Mucosa of descending colon (tissue), 3 donors: ENCODE measurements at regions not wholly inside any gene's neighbourhood (a gene's known extent, or its start where the extent isn't known, plus 50 kb on each side); places are given as distances from the start of the nearest gene placed in this dataset.

ENCODE experiments used
- ATAC-seq: fragments of 200-7000 bp; cut with Tn5 transposase; one replicate; pipeline ENCODE4 v1.9.1; 2020; ENCODE audit warnings: mild to moderate bottlenecking, moderate library complexity
- DNase-seq, 3 donors: peaks; one replicate each; pipeline ENCODE4 v3.0.0-alpha.2; 2020
- H3K36me3 ChIP-seq: fragments of 200-600 bp; one replicate; pipeline ENCODE4 v1.8.0; 2021; ENCODE audit warnings: low read depth, mild to moderate bottlenecking
- H3K4me1 ChIP-seq: fragments of 200-600 bp; one replicate; pipeline ENCODE4 v1.8.0; 2021; ENCODE audit warnings: low read depth, mild to moderate bottlenecking
- H3K4me3 ChIP-seq: fragments of 200-600 bp; one replicate; pipeline ENCODE4 v1.8.0; 2021; ENCODE audit warnings: mild to moderate bottlenecking
- H3K9me3 ChIP-seq: fragments of 200-600 bp; one replicate; pipeline ENCODE4 v1.8.0; 2021; ENCODE audit warnings: mild to moderate bottlenecking
- intact Hi-C, 2 donors: fragments of 100-400 bp; cut with DNase I in 1 of 2; cut with micrococcal nuclease in 1 of 2; formaldehyde crosslinking; loops; one replicate each; pipeline versions ENCODE4 v1.11.0 to v1.11.1; 2022; cut with DNase I, micrococcal nuclease
- TF ChIP-seq, protein P1 (sequence below): fragments of 200-600 bp; IDR thresholded peaks from one replicate; pipeline ENCODE4 v1.8.0; 2022; ENCODE audit warnings: antibody characterized with exemption, mild to moderate bottlenecking
- donor health status: DM: no; HTN: no; CAD: no; lungs with moderate emphysema.
- donor health status: DM: no; HTN: no; CAD: no.
- donor health status: DM: no; HTN: yes; CAD: no.

DNA sequence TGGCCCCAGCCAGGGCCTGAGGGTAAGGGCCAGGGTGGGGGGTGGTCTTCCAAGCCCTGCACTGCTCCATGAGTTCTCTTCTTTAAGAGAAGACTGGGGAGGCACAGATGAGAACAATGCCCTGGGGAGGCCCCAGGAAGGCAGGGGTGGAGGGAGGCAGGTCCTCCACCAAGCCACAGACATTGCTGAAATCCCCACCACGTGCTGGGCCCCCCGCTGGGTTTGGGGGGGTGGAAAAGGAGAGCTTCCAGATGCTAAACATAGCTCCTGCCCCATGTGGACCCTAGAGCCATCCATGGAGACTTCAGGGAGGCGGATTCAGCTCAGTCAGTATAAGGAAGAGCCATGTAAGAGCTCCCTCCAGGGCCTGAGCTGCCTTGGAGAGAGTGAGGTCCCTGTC, 157.8 kb upstream of the LINGO1 start:
- DNase-seq (no peak), ATAC-seq (no peak)
- Histone ChIP-seq H3K36me3 (no peaks in the 10 kb centered on the region), H3K9me3 (no peaks in the 10 kb centered on the region), H3K4me1 (no peaks in the 10 kb centered on the region), H3K4me3 (no peak overlapping the region)
- TF ChIP-seq, protein P1, sequence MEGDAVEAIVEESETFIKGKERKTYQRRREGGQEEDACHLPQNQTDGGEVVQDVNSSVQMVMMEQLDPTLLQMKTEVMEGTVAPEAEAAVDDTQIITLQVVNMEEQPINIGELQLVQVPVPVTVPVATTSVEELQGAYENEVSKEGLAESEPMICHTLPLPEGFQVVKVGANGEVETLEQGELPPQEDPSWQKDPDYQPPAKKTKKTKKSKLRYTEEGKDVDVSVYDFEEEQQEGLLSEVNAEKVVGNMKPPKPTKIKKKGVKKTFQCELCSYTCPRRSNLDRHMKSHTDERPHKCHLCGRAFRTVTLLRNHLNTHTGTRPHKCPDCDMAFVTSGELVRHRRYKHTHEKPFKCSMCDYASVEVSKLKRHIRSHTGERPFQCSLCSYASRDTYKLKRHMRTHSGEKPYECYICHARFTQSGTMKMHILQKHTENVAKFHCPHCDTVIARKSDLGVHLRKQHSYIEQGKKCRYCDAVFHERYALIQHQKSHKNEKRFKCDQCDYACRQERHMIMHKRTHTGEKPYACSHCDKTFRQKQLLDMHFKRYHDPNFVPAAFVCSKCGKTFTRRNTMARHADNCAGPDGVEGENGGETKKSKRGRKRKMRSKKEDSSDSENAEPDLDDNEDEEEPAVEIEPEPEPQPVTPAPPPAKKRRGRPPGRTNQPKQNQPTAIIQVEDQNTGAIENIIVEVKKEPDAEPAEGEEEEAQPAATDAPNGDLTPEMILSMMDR, result no peak
- intact Hi-C loops, result no loop called here

DNA sequence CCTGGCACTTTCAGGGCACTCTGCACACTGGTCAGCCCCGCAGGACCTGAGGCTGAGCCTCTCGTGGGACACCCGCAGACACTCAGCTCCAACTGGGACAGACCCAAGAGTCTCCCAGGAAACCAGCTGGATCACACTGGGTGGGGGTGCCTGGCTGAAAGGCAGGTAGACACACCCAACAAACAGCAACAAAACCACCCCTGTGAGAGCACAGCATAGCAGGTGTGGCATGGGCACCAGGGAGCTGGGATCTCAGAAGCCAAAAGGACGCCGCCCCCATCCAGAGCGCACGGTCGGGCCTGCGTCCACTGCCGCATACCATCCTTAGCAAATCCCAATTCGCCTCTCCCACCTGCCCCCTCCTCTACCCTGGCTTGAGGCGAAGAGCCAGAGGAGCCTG, 154.2 kb upstream of the LINGO1 start:
- peak; percentile 38 for ATAC-seq

DNA sequence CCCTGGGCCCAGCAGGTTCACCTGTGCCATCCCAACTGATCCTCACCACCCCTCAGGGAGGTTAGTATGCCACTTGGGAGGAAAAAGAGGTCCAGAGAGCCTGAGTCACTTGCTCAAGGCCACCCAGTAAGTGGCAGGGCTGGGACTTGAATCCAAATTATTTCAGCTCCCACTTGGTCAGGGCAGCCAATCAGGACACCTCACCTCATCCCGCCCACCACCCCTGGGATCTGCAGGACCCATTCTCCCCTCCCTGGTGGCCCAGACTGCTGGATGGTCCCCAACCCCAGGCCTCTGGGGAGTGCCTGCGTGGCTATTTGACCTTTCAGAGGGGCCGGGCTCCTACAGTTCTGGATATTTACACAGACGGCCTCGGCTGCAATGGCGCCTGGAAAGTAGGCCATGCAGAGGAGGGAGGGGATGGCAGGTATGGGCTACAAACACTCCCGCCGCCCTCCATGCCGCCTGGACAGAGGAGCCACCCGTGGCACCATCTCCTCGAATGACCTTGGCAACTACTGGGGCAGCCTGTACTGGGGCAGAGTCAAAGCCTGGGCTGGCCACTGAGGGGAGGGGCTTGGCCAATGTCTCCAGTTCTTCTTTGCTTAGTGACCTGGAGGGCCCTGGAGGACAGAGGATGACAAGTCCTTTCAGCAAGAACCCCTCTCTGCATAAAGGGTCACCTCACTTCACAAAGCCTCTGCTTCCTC, 153.6 kb upstream of the LINGO1 start:
- no peak for DNase-seq
- Histone ChIP-seq H3K9me3 (no peaks in the 10 kb centered on the region), H3K36me3 (no peaks in the 10 kb centered on the region), H3K4me1 (no peaks in the 10 kb centered on the region), H3K4me3 (no peak overlapping the region)
- TF ChIP-seq, protein P1, result no peak
- intact Hi-C loops, result no loop called here
- ATAC-seq, result no peak

More for the DNA sequence above, 154.2 kb upstream of the LINGO1 start:
- Histone ChIP-seq H3K4me3 (no peak overlapping the region), H3K4me1 (no peaks in the 10 kb centered on the region), H3K36me3 (no peaks in the 10 kb centered on the region), H3K9me3 (no peaks in the 10 kb centered on the region)
- TF ChIP-seq, protein P1, result no peak
- intact Hi-C loops, result no loop called here
- DNase-seq, result peak in 1 of 3 donors; percentile 9

DNA sequence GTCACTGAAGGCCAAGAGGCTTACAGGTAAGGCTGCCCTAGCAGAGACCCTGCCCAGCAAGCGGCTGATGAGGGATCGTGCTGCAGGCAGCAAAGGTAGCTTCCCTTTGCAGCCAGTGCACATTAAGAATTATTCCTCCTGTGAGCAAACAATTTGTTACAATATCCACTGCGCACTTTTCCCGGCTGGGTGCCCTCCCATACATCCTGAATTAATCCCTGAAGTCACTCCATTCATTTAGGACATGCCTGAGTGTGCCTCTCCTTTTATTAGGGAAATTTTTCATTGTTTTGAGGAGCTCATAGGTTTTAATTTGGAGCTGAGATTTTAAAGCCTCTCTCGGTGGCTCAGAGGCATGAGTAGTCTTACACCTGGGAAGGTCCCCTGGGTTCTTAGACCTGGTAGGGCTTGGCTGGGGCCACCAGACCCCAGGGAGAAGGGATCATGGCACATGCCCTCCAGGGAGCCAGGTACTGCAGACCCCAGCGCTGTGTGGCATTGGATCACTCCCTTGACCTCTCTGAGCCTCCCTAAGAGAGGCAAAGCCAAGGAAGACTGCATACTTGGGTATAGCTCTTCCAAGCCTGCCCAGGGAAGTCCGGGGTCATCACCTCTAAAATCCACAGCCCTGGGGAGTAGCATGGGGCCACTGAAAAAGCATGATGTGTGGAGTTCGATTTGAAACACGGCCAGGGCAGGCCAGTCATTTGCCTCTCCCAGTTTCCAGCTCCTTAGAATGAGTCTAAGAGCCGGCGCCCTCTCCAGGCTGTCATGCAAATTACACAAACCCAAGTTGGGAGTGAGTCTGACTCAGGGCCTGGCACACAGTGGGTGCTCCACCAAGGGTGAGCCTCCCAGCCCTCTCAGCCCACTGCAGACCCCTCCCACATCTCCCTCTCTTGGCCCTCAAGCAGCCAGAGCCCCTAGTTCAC, 151.9 kb upstream of the LINGO1 start:
- intact Hi-C loops, result no loop called here
- Histone ChIP-seq H3K4me3 (no peak overlapping the region), H3K4me1 (no peaks in the 10 kb centered on the region), H3K36me3 (no peaks in the 10 kb centered on the region), H3K9me3 (no peaks in the 10 kb centered on the region)
- TF ChIP-seq, protein P1, result no peak
- DNase-seq (peak in 1 of 3 donors; percentile 9), ATAC-seq (peak; percentile 44)

DNA sequence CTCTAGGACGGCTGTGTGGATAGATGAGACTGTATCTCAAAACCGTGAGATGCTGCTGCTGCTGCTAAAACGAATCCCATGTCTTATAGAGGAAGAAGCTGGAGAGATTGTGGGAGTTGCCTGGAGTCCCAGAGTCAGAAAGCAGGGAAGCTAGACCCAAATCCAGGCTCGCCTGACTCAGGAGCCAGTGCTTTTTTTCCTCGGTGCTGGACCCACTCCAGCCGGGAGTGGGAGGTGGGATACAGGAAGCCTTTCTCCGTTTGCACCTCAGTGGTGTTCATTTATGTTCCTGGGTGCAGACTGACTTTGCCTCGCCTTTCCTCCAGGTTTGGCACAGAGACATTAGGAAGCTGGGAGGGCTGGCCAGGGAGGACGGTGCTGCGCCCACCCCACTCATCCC, 150.9 kb upstream of the LINGO1 start:
- Histone ChIP-seq H3K9me3 (no peaks in the 10 kb centered on the region), H3K4me1 (no peaks in the 10 kb centered on the region), H3K4me3 (no peak overlapping the region), H3K36me3 (no peaks in the 10 kb centered on the region)
- TF ChIP-seq, protein P1, result no peak
- intact Hi-C loops, result no loop called here
- DNase-seq (no peak), ATAC-seq (no peak)
